ENCODE measurements at regions not wholly inside any gene's neighbourhood (a gene's known extent, or its start where the extent isn't known, plus 50 kb on each side); places are given as distances from the start of the nearest gene placed in this dataset.
A peak's percentile ranks its signal among the peaks of the same experiment; 100 is the strongest.
"Not testable (repeated sequence)": the region's sequence is repeated elsewhere in the genome, so short reads cannot be mapped to it uniquely, and the experiment has no call there.

DNA sequence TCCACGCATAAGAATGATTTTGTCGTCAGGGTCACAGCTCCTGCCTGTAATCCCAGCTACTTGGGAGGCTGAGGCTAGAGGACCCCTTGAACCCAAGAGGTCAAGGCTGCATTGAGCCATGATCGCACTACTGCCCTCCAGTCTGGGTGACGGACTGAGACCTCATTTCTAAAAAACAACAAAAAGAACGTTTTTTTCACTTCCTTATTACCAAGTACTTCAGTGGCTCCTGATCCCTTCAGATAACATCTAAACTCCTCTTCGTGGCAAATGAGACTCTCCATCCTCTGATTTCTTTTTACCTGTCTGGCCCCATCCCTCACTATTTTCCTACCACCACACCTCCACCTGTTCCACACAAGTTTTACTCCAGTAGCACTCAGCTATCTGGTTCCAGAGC is 105.4 kb upstream of the TLK1 start:
- H3K4me3 ChIP-seq (ENCODE audit: low read depth, low read length, poor library complexity, severe bottlenecking), result no peak overlapping the region

DNA sequence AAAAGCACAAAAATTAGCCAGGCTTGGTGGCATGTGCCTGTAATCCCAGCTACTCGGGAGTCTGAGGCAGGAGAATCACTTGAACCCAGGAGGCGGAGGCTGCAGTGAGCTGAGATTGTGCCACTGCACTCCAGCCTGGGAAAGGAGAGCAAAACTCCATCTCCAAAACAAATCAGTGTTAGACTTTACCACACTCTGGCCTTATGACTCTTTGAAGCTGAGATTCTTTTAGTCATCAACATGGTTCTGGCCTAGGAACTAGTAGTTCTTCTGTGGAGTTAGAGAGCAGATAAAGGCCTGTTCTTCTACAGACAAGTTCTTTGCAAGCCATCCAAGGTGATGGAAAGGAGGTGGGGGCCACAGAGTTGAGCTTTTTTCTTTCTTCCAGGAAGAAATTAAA is 100.8 kb upstream of the TLK1 start:
- H3K27me3 ChIP-seq (ENCODE audit: insufficient read depth, low read length); H3K4me3 ChIP-seq (ENCODE audit: low read depth, low read length, poor library complexity, severe bottlenecking); H2AFZ ChIP-seq (ENCODE audit: low read length); H3K27ac ChIP-seq (ENCODE audit: low read depth, low read length, poor library complexity, severe bottlenecking); H3K4me2 ChIP-seq (ENCODE audit: low read length); H3F3A ChIP-seq (ENCODE audit: insufficient read depth, low read length); H3K4me1 ChIP-seq (ENCODE audit: insufficient read depth, low read length, severe bottlenecking); H4K20me1 ChIP-seq (ENCODE audit: insufficient read depth, low read length); H3K79me2 ChIP-seq (ENCODE audit: insufficient read depth, low read length); H3K9me3 ChIP-seq (ENCODE audit: low read length); H3K36me3 ChIP-seq (ENCODE audit: insufficient read depth, low read length); H3K9me2 ChIP-seq (ENCODE audit: low read depth, low read length); H3K9ac ChIP-seq (ENCODE audit: low read length): not testable (repeated sequence)

More for the DNA sequence above, 105.4 kb upstream of the TLK1 start:
- H3K4me2 ChIP-seq (ENCODE audit: low read length), result 0 out of 2 replicates have a peak overlapping the region, but pooled peaks have one; percentile 3
- TF ChIP-seq, protein P1, sequence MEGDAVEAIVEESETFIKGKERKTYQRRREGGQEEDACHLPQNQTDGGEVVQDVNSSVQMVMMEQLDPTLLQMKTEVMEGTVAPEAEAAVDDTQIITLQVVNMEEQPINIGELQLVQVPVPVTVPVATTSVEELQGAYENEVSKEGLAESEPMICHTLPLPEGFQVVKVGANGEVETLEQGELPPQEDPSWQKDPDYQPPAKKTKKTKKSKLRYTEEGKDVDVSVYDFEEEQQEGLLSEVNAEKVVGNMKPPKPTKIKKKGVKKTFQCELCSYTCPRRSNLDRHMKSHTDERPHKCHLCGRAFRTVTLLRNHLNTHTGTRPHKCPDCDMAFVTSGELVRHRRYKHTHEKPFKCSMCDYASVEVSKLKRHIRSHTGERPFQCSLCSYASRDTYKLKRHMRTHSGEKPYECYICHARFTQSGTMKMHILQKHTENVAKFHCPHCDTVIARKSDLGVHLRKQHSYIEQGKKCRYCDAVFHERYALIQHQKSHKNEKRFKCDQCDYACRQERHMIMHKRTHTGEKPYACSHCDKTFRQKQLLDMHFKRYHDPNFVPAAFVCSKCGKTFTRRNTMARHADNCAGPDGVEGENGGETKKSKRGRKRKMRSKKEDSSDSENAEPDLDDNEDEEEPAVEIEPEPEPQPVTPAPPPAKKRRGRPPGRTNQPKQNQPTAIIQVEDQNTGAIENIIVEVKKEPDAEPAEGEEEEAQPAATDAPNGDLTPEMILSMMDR (IDR thresholded peaks at IDR 0.05; ENCODE audit: low read length), result no peak
- TF ChIP-seq EZH2 (IDR thresholded peaks at IDR 0.05; ENCODE audit: borderline replicate concordance, low read length), result no peak
- H3K9me3 ChIP-seq (ENCODE audit: low read length), result no peaks in the 10 kb centered on the region
- H3K79me2 ChIP-seq (ENCODE audit: insufficient read depth, low read length), result no peaks in the 10 kb centered on the region
- H3K9me2 ChIP-seq (ENCODE audit: low read depth, low read length), result no peaks in the 10 kb centered on the region
- no peaks in the 10 kb centered on the region for H3F3A ChIP-seq (ENCODE audit: insufficient read depth, low read length)
- no peak overlapping the region for H3K9ac ChIP-seq (ENCODE audit: low read length)
- H3K4me1 ChIP-seq (ENCODE audit: insufficient read depth, low read length, severe bottlenecking), result peaks cover 11% of the 10 kb centered on the region
- H3K27me3 ChIP-seq (ENCODE audit: insufficient read depth, low read length), result no peaks in the 10 kb centered on the region
- peak overlapping the region; percentile 24 for H2AFZ ChIP-seq (ENCODE audit: low read length)
- H4K20me1 ChIP-seq (ENCODE audit: insufficient read depth, low read length), result no peaks in the 10 kb centered on the region
- H3K27ac ChIP-seq (ENCODE audit: low read depth, low read length, poor library complexity, severe bottlenecking), result peak overlapping the region; percentile 21
- H3K36me3 ChIP-seq (ENCODE audit: insufficient read depth, low read length), result no peaks in the 10 kb centered on the region

DNA sequence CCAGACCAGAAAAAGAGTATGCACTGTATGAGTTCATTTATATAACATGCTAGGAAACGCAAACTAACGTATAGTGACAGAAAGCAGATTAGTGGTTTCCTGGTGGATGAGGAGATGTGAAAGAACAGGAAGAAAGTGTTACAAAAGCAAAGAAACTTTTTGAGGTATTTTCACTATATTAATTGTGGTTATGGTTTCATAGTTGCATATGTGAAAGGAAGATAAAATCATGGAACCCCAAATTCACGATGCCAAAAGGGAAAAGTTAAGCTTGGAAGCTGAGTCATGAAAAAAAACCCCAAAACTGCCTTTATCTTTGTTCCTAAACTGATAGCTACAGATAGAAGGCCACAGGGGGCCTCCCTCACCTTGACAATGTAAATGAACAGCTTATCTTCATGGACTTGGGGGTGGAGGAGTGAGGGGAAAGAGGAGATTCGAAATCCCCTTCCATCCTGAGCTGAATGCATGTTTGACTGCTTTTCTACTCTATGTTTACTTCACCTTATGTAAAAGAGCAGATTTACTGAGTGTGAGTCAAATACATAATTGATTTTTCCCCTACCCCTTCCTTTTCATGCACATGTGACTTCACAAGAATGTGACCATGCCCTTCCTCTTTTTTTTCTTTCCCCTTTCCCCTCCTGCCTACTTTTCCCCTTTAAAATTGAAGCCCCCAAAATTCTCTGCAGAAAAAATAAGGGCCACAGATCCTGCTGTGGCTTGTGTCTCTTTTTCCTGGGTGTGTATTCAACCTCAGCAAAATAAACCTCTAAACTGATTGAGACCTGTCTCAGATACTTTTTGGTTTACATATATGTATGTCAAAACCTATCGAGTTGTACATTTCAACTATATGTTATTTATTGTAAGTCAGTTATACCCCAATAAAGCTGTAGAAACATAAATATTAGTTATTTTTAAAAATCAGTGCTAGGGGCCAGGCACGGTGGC is 100.1 kb upstream of the TLK1 start:
- no peak for TF ChIP-seq EZH2 (IDR thresholded peaks at IDR 0.05; ENCODE audit: borderline replicate concordance, low read length)
- TF ChIP-seq, protein P1 (IDR thresholded peaks at IDR 0.05; ENCODE audit: low read length), result no peak
- Histone ChIP-seq H3K9me3 (ENCODE audit: low read length) (0 out of 2 replicates have a peak, but pooled peaks cover 3% of the 10 kb centered on the region), H3F3A (ENCODE audit: insufficient read depth, low read length) (no peaks in the 10 kb centered on the region), H4K20me1 (ENCODE audit: insufficient read depth, low read length) (no peaks in the 10 kb centered on the region), H3K9me2 (ENCODE audit: low read depth, low read length) (no peaks in the 10 kb centered on the region), H3K36me3 (ENCODE audit: insufficient read depth, low read length) (no peaks in the 10 kb centered on the region), H3K9ac (ENCODE audit: low read length) (no peak overlapping the region), H3K27me3 (ENCODE audit: insufficient read depth, low read length) (no peaks in the 10 kb centered on the region), H3K27ac (ENCODE audit: low read depth, low read length, poor library complexity, severe bottlenecking) (no peak overlapping the region), H2AFZ (ENCODE audit: low read length) (0 out of 2 replicates have a peak overlapping the region, but pooled peaks have one; percentile 20), H3K4me3 (ENCODE audit: low read depth, low read length, poor library complexity, severe bottlenecking) (no peak overlapping the region), H3K79me2 (ENCODE audit: insufficient read depth, low read length) (no peaks in the 10 kb centered on the region), H3K4me1 (ENCODE audit: insufficient read depth, low read length, severe bottlenecking) (peaks cover 2% of the 10 kb centered on the region), H3K4me2 (ENCODE audit: low read length) (no peak overlapping the region)
